ENCODE measurements at regions not wholly inside any gene's neighbourhood (a gene's known extent, or its start where the extent isn't known, plus 50 kb on each side); places are given as distances from the start of the nearest gene placed in this dataset.

- no peak for TF ChIP-seq CTCF (IDR thresholded peaks at IDR 0.05; ENCODE audit: low read depth, low read length)
- DNase-seq (ENCODE audit: extremely low read depth, low read depth) = no peak
Measured at GRCh38 chr2:9089831-9090230, 86.3 kb upstream of the MBOAT2 start.

GRCh38 chr2:9087121-9087681 is 83.7 kb upstream of the MBOAT2 start:
- no peak for TF ChIP-seq CTCF (IDR thresholded peaks at IDR 0.05; ENCODE audit: low read depth, low read length)
- DNase-seq (ENCODE audit: extremely low read depth, low read depth) = no peak

- no peak for DNase-seq (ENCODE audit: extremely low read depth, low read depth)
- TF ChIP-seq CTCF (IDR thresholded peaks at IDR 0.05; ENCODE audit: low read depth, low read length) = no peak
Measured at GRCh38 chr2:9086465-9086864, 83.0 kb upstream of the MBOAT2 start.

- TF ChIP-seq CTCF (IDR thresholded peaks at IDR 0.05; ENCODE audit: low read depth, low read length) = no peak
Measured at GRCh38 chr2:9085353-9085752, 81.9 kb upstream of the MBOAT2 start.

DNA sequence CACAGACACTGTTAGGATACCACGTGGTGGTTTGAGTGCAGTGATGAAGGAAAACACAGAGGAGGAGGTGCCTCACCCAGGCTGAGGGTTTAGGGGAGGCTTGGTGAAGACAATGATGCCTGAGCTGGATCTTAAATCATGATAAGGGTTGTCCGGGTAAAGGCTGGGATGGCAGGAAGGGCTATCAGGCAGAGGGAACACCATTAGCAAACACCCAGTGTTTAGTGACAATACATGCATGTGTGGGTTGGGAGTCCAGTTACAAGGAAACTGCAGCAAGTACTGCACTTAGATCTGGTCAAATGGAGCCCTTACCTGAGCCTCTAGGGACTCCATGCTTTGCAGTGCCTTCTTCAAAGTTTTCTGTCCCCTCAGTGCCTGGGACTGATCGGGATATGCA is 79.8 kb upstream of the MBOAT2 start:
- no peak for DNase-seq (ENCODE audit: extremely low read depth, low read depth)
- TF ChIP-seq CTCF (IDR thresholded peaks at IDR 0.05; ENCODE audit: low read depth, low read length) = no peak

More at GRCh38 chr2:9085353-9085752, 81.9 kb upstream of the MBOAT2 start:
- no peak for DNase-seq (ENCODE audit: extremely low read depth, low read depth)

DNA sequence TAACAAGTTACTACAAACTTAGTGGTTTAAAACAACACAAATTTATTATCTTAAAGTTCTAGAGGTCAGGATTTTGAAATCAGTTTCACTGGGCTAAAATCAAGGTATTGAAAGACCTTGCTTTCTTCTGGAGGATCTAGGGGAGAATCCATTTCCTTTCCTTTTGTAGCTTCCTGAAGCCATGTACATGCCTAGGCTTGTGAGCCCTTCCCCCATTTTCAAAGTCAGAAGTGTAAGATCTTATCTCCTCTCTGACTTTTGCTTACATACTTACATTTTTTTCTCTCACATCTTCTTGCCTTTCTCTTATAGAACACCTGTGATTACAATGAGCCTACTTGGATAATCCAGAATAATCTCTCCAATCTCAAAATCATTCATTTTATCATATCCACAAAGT is 78.7 kb upstream of the MBOAT2 start:
- no peak for DNase-seq (ENCODE audit: extremely low read depth, low read depth)
- no peak for TF ChIP-seq CTCF (IDR thresholded peaks at IDR 0.05; ENCODE audit: low read depth, low read length)

DNA sequence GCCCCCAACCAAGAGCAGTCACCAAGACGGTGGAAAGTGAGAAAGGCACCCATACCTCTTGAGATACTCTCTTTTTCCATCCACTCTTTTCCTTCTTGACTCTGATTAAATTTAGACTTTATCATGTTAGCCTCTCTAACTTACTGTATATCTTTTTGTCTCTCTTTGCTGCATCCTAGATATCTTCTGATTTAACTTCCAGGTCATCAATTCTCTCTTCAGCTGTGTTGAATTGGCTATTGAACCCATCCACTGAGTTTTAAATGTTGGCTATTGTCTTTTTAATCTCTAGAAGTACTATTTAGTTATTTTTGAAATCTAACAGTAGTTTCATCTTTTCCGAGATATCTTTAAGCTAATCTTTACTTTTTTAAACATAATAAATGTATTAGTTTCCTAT is 78.3 kb upstream of the MBOAT2 start:
- no peak for DNase-seq (ENCODE audit: extremely low read depth, low read depth)
- no peak for TF ChIP-seq CTCF (IDR thresholded peaks at IDR 0.05; ENCODE audit: low read depth, low read length)
